SK-N-SH (cell line): ENCODE measurements at regions not wholly inside any gene's neighbourhood (a gene's known extent, or its start where the extent isn't known, plus 50 kb on each side); places are given as distances from the start of the nearest gene placed in this dataset.

ENCODE experiments used
- CTCF ChIA-PET: fragments of 300-600, 350-600 bp; formaldehyde crosslinking; extraction: SDS; loops from one replicate; lab custom pipeline; 2021; lab: Yijun Ruan, JAX
- POLR2A ChIA-PET: fragments of 350-600 bp; sonication (Branson Sonifier 250); formaldehyde crosslinking; extraction: SDS; loops from one replicate; lab custom pipeline; 2020; ENCODE audit warnings: antibody characterized with exemption, inconsistent platforms; lab: Yijun Ruan, JAX
- DNase-seq: peaks from one replicate; pipeline ENCODE4 v3.0.0; 2012
- H2AFZ ChIP-seq: fragments of 200-600 bp; sonication (generic); 2 replicates; pipeline ENCODE4 v1.8.1; 2016; ENCODE audit warnings: antibody characterized with exemption, mild to moderate bottlenecking, low read depth
- H3F3A ChIP-seq: fragments of 200-600 bp; sonication (generic); replicated peaks from 2 replicates; pipeline ENCODE3; 2016; ENCODE audit warnings: antibody characterized with exemption, mild to moderate bottlenecking; ENCODE audit not compliant: insufficient read depth
- H3K27ac ChIP-seq, 2 experiments: fragments of 200-500 bp in 1 of 2; fragments of 200-600 bp in 1 of 2; sonication (Bioruptor generic) in 1 of 2; sonication (generic), shearing (Covaris generic) in 1 of 2; 2 replicates each; pipeline versions ENCODE4 v1.5.1 to v1.6.1; 2014 to 2016; ENCODE audit warnings: low read depth in 2 of 2, inconsistent platforms in 1 of 2, low read length in 1 of 2, mild to moderate bottlenecking in 1 of 2, mixed read lengths in 1 of 2
- H3K27me3 ChIP-seq: fragments of 200-600 bp; sonication (generic), shearing (Covaris generic); 2 replicates; pipeline ENCODE4 v1.6.1; 2016; ENCODE audit warnings: mixed run types; ENCODE audit not compliant: insufficient read depth
- H3K36me3 ChIP-seq, 2 experiments: fragments of 200-500 bp in 1 of 2; fragments of 200-600 bp in 1 of 2; sonication (Bioruptor generic) in 1 of 2; sonication (generic) in 1 of 2; replicated peaks in 1 of 2; 2 replicates each; pipeline versions ENCODE3 to v1.5.1; 2014 to 2016; ENCODE audit warnings: low read length in 1 of 2, mild to moderate bottlenecking in 1 of 2; ENCODE audit not compliant: insufficient read depth in 2 of 2, control insufficient read depth in 1 of 2
- H3K4me1 ChIP-seq, 2 experiments: fragments of 200-500 bp in 1 of 2; fragments of 200-600 bp in 1 of 2; sonication (Bioruptor generic) in 1 of 2; sonication (generic), shearing (Covaris generic) in 1 of 2; 2 replicates each; pipeline versions ENCODE4 v1.5.1 to v1.6.1; 2014 to 2016; ENCODE audit warnings: low read depth in 1 of 2, low read length in 1 of 2, mixed run types in 1 of 2; ENCODE audit not compliant: insufficient read depth in 2 of 2, control insufficient read depth in 1 of 2
- H3K4me2 ChIP-seq: fragments of 200-600 bp; sonication (generic), shearing (Covaris generic); 2 replicates; pipeline ENCODE4 v1.6.1; 2017; ENCODE audit warnings: mixed run types
- H3K4me3 ChIP-seq, 2 experiments: fragments of 200-500 bp in 1 of 2; fragments of 200-600 bp in 1 of 2; sonication (Bioruptor generic) in 1 of 2; sonication (generic), shearing (Covaris generic) in 1 of 2; 2 replicates each; pipeline versions ENCODE4 v1.5.1 to v1.8.1; 2014 to 2016; ENCODE audit warnings: low read depth in 2 of 2, inconsistent platforms in 1 of 2, low read length in 1 of 2, mild to moderate bottlenecking in 1 of 2, mixed read lengths in 1 of 2, moderate library complexity in 1 of 2
- H3K79me2 ChIP-seq: fragments of 200-600 bp; sonication (generic); 2 replicates; pipeline ENCODE4 v1.8.1; 2017; ENCODE audit warnings: mild to moderate bottlenecking; ENCODE audit not compliant: insufficient read depth
- H3K9ac ChIP-seq: fragments of 200-600 bp; sonication (generic); 2 replicates; pipeline ENCODE4 v1.6.1; 2017; ENCODE audit warnings: mixed run types
- H3K9me2 ChIP-seq: fragments of 200-600 bp; sonication (generic); 2 replicates; pipeline ENCODE4 v1.6.1; 2017; ENCODE audit warnings: mixed run types
- H3K9me3 ChIP-seq: fragments of 200-600 bp; sonication (generic); 2 replicates; pipeline ENCODE4 v1.6.1; 2017; ENCODE audit warnings: mixed run types, mild to moderate bottlenecking, moderate library complexity
- H4K20me1 ChIP-seq: fragments of 200-600 bp; sonication (generic); 2 replicates; pipeline ENCODE4 v1.6.1; 2017; ENCODE audit warnings: mild to moderate bottlenecking, mixed run types; ENCODE audit not compliant: insufficient read depth
- NFIC ChIP-seq: IDR thresholded peaks from 2 replicates; pipeline ENCODE4 v1.4.0; 2012; ENCODE audit warnings: borderline replicate concordance
- POLR2AphosphoS5 ChIP-seq: IDR thresholded peaks from 2 replicates; pipeline ENCODE4 v1.6.1; 2012; ENCODE audit warnings: low read depth, low read length
- RXRA ChIP-seq: IDR thresholded peaks from 2 replicates; pipeline ENCODE4 v1.4.0; 2012; ENCODE audit warnings: low read depth, mild to moderate bottlenecking, borderline replicate concordance
- YY1 ChIP-seq: IDR thresholded peaks from 2 replicates; pipeline ENCODE4 v1.4.0; 2012; ENCODE audit warnings: low read depth, mild to moderate bottlenecking
- WGBS: methylation state at CpG from one replicate; pipeline ENCODE4 v1.1.6; 2017; ENCODE audit warnings: low lambda C conversion rate; 5-methylcytosine and 5-hydroxymethylcytosine counted together
- TF ChIP-seq, protein P1 (sequence below): IDR thresholded peaks from 2 replicates; pipeline ENCODE4 v1.4.0; 2012; ENCODE audit warnings: low read depth, borderline replicate concordance

DNA sequence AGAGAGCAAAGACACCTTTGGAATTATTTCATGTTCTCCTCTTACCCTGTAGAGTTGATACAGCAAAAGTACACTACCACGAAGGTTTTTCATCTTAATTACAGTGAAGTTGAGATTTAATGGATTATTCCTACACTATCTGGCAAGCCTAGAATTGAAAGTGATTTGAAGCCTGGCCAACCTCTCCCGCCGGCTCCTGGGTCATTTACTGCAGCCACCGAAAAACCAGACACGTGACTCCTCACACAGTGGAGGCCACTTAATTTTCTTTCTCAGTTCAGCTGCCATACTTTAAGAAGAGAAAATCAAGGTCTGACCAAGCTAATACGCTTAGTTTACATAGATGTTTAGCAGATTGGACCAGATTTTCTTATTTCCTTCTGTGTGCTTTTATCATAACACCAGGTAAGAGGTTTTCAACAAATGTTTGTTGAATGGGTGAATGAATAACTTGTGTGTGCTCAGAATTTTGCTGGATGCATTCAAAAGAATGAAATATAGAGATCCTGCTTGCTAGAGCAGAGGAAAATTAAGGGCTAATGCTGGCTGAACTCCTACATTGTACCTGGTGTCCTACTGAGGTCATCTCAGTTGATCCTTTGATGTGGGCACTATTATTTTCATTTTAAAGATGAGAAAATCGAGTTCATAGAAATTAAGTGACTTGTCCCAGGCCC, 97.2 kb upstream of the PDE10A start:
- no peaks in the 10 kb centered on the region for H3K9me3 ChIP-seq

DNA sequence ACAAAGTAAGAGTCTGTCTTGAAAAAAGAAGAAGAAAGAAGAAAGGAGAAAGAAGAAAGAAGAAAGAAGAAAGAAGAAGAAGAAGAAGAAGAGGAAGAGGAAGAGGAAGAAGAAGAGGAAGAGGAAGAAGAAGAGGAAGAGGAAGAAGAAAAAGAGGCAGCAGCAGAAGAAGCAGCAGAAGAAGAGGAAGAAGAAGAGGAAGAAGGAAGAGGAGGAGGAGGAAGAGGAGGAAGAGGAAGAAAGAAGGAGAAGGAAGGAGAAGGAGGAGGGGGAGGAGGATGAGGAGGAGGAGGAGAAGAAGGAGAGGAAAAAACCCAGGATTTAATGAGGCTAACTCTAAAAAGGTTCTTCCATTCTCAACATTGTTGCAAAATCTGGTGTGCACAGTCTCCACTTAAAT, 95.4 kb upstream of the PDE10A start:
- H3F3A ChIP-seq: no peaks in the 10 kb centered on the region
- TF ChIP-seq NFIC: no peak
- TF ChIP-seq, all 33 proteins: peak for 0
- Histone ChIP-seq H3K27ac (no peak overlapping the region), H3K9me2 (no peaks in the 10 kb centered on the region), H3K9me3 (no peaks in the 10 kb centered on the region), H3K36me3 (no peaks in the 10 kb centered on the region), H3K4me1 (no peaks in the 10 kb centered on the region), H4K20me1 (no peaks in the 10 kb centered on the region), H3K4me3 (no peak overlapping the region), H3K9ac (no peak overlapping the region), H2AFZ (no peak overlapping the region), H3K4me2 (no peak overlapping the region), H3K79me2 (no peaks in the 10 kb centered on the region), H3K27me3 (no peaks in the 10 kb centered on the region)
- ChIA-PET POLR2A (no interaction called here), CTCF (no interaction called here)
- DNase-seq: no peak

More for the DNA sequence above, 97.2 kb upstream of the PDE10A start:
- TF ChIP-seq, protein P1, sequence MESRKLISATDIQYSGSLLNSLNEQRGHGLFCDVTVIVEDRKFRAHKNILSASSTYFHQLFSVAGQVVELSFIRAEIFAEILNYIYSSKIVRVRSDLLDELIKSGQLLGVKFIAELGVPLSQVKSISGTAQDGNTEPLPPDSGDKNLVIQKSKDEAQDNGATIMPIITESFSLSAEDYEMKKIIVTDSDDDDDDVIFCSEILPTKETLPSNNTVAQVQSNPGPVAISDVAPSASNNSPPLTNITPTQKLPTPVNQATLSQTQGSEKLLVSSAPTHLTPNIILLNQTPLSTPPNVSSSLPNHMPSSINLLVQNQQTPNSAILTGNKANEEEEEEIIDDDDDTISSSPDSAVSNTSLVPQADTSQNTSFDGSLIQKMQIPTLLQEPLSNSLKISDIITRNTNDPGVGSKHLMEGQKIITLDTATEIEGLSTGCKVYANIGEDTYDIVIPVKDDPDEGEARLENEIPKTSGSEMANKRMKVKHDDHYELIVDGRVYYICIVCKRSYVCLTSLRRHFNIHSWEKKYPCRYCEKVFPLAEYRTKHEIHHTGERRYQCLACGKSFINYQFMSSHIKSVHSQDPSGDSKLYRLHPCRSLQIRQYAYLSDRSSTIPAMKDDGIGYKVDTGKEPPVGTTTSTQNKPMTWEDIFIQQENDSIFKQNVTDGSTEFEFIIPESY: no peak
- Histone ChIP-seq H3K4me2 (no peak overlapping the region), H4K20me1 (no peaks in the 10 kb centered on the region), H3K4me3 (no peak overlapping the region), H3K27me3 (no peaks in the 10 kb centered on the region), H3K9me2 (no peaks in the 10 kb centered on the region), H2AFZ (no peak overlapping the region), H3K27ac (no peak overlapping the region), H3K79me2 (no peaks in the 10 kb centered on the region), H3K9ac (no peak overlapping the region), H3F3A (no peaks in the 10 kb centered on the region), H3K36me3 (no peaks in the 10 kb centered on the region), H3K4me1 (no peaks in the 10 kb centered on the region)
- CTCF ChIA-PET: no interaction called here
- POLR2A ChIA-PET: no interaction called here
- DNase-seq: no peak
- WGBS: 43% methylated on average over 7 of the region's 7 CpGs

DNA sequence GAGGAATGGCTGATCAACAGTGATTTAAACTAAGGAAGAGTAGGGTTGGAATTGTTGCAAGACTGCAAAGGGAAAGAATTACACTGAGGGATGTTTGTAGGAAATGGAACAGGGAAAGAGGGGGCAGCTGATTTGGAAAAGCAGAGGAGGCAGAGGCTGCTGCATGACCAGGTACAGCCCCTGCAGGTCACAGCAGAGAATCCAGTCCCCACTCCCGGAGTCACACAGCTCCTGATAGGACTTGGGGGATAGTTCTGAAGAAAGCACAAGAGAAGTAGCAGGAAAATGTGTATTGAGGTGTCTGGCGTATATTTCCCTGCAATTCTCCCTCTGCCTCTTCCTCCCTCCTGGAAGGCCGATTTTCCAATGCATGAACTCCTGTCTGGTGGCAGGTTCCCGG, 92.5 kb upstream of the PDE10A start:
- H3K9ac ChIP-seq: no peak overlapping the region
- H3K36me3 ChIP-seq: no peaks in the 10 kb centered on the region
- POLR2A ChIA-PET: no interaction called here
- WGBS: 43% methylated on average over 4 of the region's 4 CpGs
- no peak for DNase-seq
- H3K4me3 ChIP-seq: no peak overlapping the region
- no peaks in the 10 kb centered on the region for H3K79me2 ChIP-seq
- no peaks in the 10 kb centered on the region for H4K20me1 ChIP-seq
- H3K27ac ChIP-seq: no peak overlapping the region
- no peaks in the 10 kb centered on the region for H3F3A ChIP-seq
- no peaks in the 10 kb centered on the region for H3K9me2 ChIP-seq
- H2AFZ ChIP-seq: no peak overlapping the region
- H3K9me3 ChIP-seq: no peaks in the 10 kb centered on the region
- H3K27me3 ChIP-seq: no peaks in the 10 kb centered on the region
- H3K4me1 ChIP-seq: no peaks in the 10 kb centered on the region
- TF ChIP-seq POLR2AphosphoS5 (no peak), RXRA (no peak), YY1 (no peak)
- no peak overlapping the region for H3K4me2 ChIP-seq
- CTCF ChIA-PET: no interaction called here
